ENCODE measurements at regions not wholly inside any gene's neighbourhood (a gene's known extent, or its start where the extent isn't known, plus 50 kb on each side); places are given as distances from the start of the nearest gene placed in this dataset.

GRCh38 chr6:25085756-25086155 is 150.0 kb upstream of the RIPOR2 start:
- H3K18ac ChIP-seq (ENCODE audit: low read depth, low read length): no peak overlapping the region
- no peak overlapping the region for H3K4me3 ChIP-seq (ENCODE audit: insufficient read depth, low read depth, low read length)
- H3K23ac ChIP-seq (ENCODE audit: low read depth, low read length): no peak overlapping the region
- dilution Hi-C loops (cut with HindIII; ENCODE audit: low sequenced_read_pairs, unreplicated experiment) (loop anchor here (25.0 kb wide), 1 partner anchor 248 kb away; no protein-coding TSS in a partner anchor), in situ Hi-C loops (cut with MboI; ENCODE audit: low sequenced_read_pairs) (no loop called here), intact Hi-C loops (cut with micrococcal nuclease) (no loop called here)
- H4K8ac ChIP-seq (ENCODE audit: low read depth in 2 of 2, low read length in 2 of 2): no peak overlapping the region
- no CpG with 5 or more reads among the region's 1 CpG for WGBS, 2 experiments (ENCODE audit: extremely low coverage in 2 of 2, insufficient read length in 1 of 2)
- no peak overlapping the region for H2BK120ac ChIP-seq (ENCODE audit: low read depth, low read length)
- DNase-seq: no peak
- no peak overlapping the region for H3K14ac ChIP-seq (replicated peaks; ENCODE audit: low read depth, low read length)
- ChIA-PET CTCF (interaction anchor here (0.7 kb wide), 1 partner anchor 16 kb away, joined by 7 read pairs; no protein-coding TSS in a partner anchor), POLR2A (ENCODE audit: unreplicated experiment) (no interaction called here)
- no peak overlapping the region for H3K56ac ChIP-seq (ENCODE audit: extremely low read depth, insufficient read depth, low read length)
- no peak overlapping the region for H3K4me2 ChIP-seq (ENCODE audit: low read depth, low read length)
- H3K9ac ChIP-seq (ENCODE audit: low read depth, low read length): no peak overlapping the region
- no peak for ATAC-seq (ENCODE audit: low read depth)
- H3K79me1 ChIP-seq (ENCODE audit: low read depth in 1 of 2, low read length in 2 of 2): no peaks in the 10 kb centered on the region
- no peak overlapping the region for H2BK20ac ChIP-seq (ENCODE audit: low read depth, low read length)
- no peak for TF ChIP-seq CHD1 (IDR thresholded peaks at IDR 0.05; ENCODE audit: low read depth, low read length)
- no peak for TF ChIP-seq MAFK (IDR thresholded peaks at IDR 0.05; ENCODE audit: low read depth, low read length)
- no peak for TF ChIP-seq RFX5 (IDR thresholded peaks at IDR 0.05; ENCODE audit: low read depth, low read length)
- no peak for TF ChIP-seq ELK1 (IDR thresholded peaks at IDR 0.05; ENCODE audit: borderline replicate concordance, low read depth, low read length)
- no peak for TF ChIP-seq NFE2L2 (IDR thresholded peaks at IDR 0.05; ENCODE audit: low read depth, low read length)
- TF ChIP-seq CEBPB (IDR thresholded peaks at IDR 0.05; ENCODE audit: low read depth, low read length): no peak
- TF ChIP-seq SMC3 (IDR thresholded peaks at IDR 0.05; ENCODE audit: low read depth, low read length): no peak
- no peak for TF ChIP-seq MAZ (IDR thresholded peaks at IDR 0.05; ENCODE audit: borderline replicate concordance, low read depth, low read length)
- TF ChIP-seq POLR2A (IDR thresholded peaks at IDR 0.05; ENCODE audit: low read depth, low read length): no peak
- no peak for TF ChIP-seq USF2 (IDR thresholded peaks at IDR 0.05; ENCODE audit: low read depth, low read length)
- TF ChIP-seq FOS (IDR thresholded peaks at IDR 0.05; ENCODE audit: low read depth, low read length): no peak
- no peak for TF ChIP-seq BHLHE40 (IDR thresholded peaks at IDR 0.05; ENCODE audit: low read depth, low read length)
- TF ChIP-seq CTCF (conservative IDR thresholded peaks at IDR 0.05; ENCODE audit: low read depth, low read length): no peak
- TF ChIP-seq RCOR1 (IDR thresholded peaks at IDR 0.05; ENCODE audit: insufficient replicate concordance, low read length): no peak
- H4K91ac ChIP-seq (ENCODE audit: insufficient read depth, low read depth, low read length): no peak overlapping the region
- H3K9me1 ChIP-seq (ENCODE audit: insufficient read depth, low read length): no peaks in the 10 kb centered on the region
- H2AK5ac ChIP-seq (ENCODE audit: low read depth, low read length): no peak overlapping the region
- no peak overlapping the region for H3K4ac ChIP-seq (ENCODE audit: low read depth, low read length)
- no peak overlapping the region for H3K27ac ChIP-seq (ENCODE audit: insufficient read depth, low read length)
- no peaks in the 10 kb centered on the region for H3K27me3 ChIP-seq (ENCODE audit: control insufficient read depth, insufficient read depth, low read length)
- H4K20me1 ChIP-seq (ENCODE audit: insufficient read depth, low read length): no peaks in the 10 kb centered on the region
- no TSS peak for BruUV-seq (replicated peaks)
- no peaks in the 10 kb centered on the region for H3K36me3 ChIP-seq (ENCODE audit: control insufficient read depth, insufficient read depth, low read length)
- H4K5ac ChIP-seq (ENCODE audit: low read depth, low read length): no peak overlapping the region
- H2AK9ac ChIP-seq (replicated peaks; ENCODE audit: low read depth, low read length, poor library complexity): no peak overlapping the region
- peaks cover 7% of the 10 kb centered on the region; the same call in 1 of the 2 replicates for H3K4me1 ChIP-seq (ENCODE audit: control insufficient read depth, insufficient read depth, low read length)
- no peak overlapping the region for H2BK5ac ChIP-seq (ENCODE audit: low read depth, low read length, poor library complexity, severe bottlenecking)
- no peak overlapping the region for H2BK15ac ChIP-seq (ENCODE audit: low read depth, low read length)
- H2AFZ ChIP-seq (replicated peaks; ENCODE audit: low read length, poor library complexity): no peak overlapping the region
- no peaks in the 10 kb centered on the region for H3K9me3 ChIP-seq (ENCODE audit: control insufficient read depth, insufficient read depth, low read length)

All from IMR-90 (cell line).